OCI-LY1 (cell line): ENCODE measurements at regions not wholly inside any gene's neighbourhood (a gene's known extent, or its start where the extent isn't known, plus 50 kb on each side); places are given as distances from the start of the nearest gene placed in this dataset.

Experiments
- H2AFZ ChIP-seq: fragments of 200-600 bp; sonication (generic), shearing (Covaris generic); 2 replicates; pipeline ENCODE4 v1.6.0; 2014; ENCODE audit warnings: antibody characterized with exemption, mild to moderate bottlenecking, low read length
- H3F3A ChIP-seq: fragments of 200-600 bp; sonication (generic), shearing (Covaris generic); 2 replicates; pipeline ENCODE4 v1.6.0; 2014; ENCODE audit warnings: mild to moderate bottlenecking, antibody characterized with exemption, low read length, moderate library complexity; ENCODE audit not compliant: insufficient read depth
- H3K27ac ChIP-seq: fragments of 200-600 bp; sonication (generic); 2 replicates; pipeline ENCODE4 v1.5.1; 2014; ENCODE audit warnings: low read length, mixed run types, mild to moderate bottlenecking, low read depth; ENCODE audit not compliant: poor library complexity, severe bottlenecking
- H3K27me3 ChIP-seq: fragments of 200-600 bp; sonication (generic); 2 replicates; pipeline ENCODE4 v1.6.0; 2014; ENCODE audit warnings: antibody characterized with exemption, mild to moderate bottlenecking, low read length, moderate library complexity; ENCODE audit not compliant: insufficient read depth
- H3K36me3 ChIP-seq: fragments of 200-600 bp; sonication (generic); 2 replicates; pipeline ENCODE4 v1.6.1; 2014; ENCODE audit warnings: mild to moderate bottlenecking, antibody characterized with exemption, low read length, moderate library complexity, mixed read lengths; ENCODE audit not compliant: insufficient read depth
- H3K4me1 ChIP-seq: fragments of 200-600 bp; sonication (generic); 2 replicates; pipeline ENCODE4 v1.5.1; 2014; ENCODE audit warnings: mild to moderate bottlenecking, low read length, moderate library complexity; ENCODE audit not compliant: insufficient read depth, severe bottlenecking
- H3K4me2 ChIP-seq: fragments of 200-600 bp; sonication (generic), shearing (Covaris generic); 2 replicates; pipeline ENCODE4 v1.6.1; 2014; ENCODE audit warnings: low read length
- H3K4me3 ChIP-seq: fragments of 200-600 bp; sonication (generic); 2 replicates; pipeline ENCODE4 v1.5.1; 2014; ENCODE audit warnings: low read length, low read depth, mild to moderate bottlenecking, mixed read lengths; ENCODE audit not compliant: poor library complexity, severe bottlenecking
- H3K79me2 ChIP-seq: fragments of 200-600 bp; shearing (Covaris generic); 2 replicates; pipeline ENCODE4 v1.6.1; 2016; ENCODE audit warnings: mixed run types, low read length, mixed read lengths; ENCODE audit not compliant: insufficient read depth
- H3K9ac ChIP-seq: fragments of 200-600 bp; sonication (generic), shearing (Covaris generic); 2 replicates; pipeline ENCODE4 v1.6.1; 2014; ENCODE audit warnings: mild to moderate bottlenecking, low read length, mixed read lengths
- H3K9me2 ChIP-seq: fragments of 200-600 bp; sonication (generic), shearing (Covaris generic); 2 replicates; pipeline ENCODE4 v1.6.1; 2014; ENCODE audit warnings: low read depth, mild to moderate bottlenecking, low read length, mixed read lengths
- H3K9me3 ChIP-seq: fragments of 200-600 bp; shearing (Covaris generic); 2 replicates; pipeline ENCODE4 v1.6.1; 2014; ENCODE audit warnings: low read length, mixed read lengths
- H4K20me1 ChIP-seq: fragments of 200-600 bp; sonication (generic), shearing (Covaris generic); 2 replicates; pipeline ENCODE4 v1.6.0; 2016; ENCODE audit warnings: mild to moderate bottlenecking, low read length; ENCODE audit not compliant: insufficient read depth
- CTCF ChIP-seq: fragments of 200-600 bp; sonication (generic), shearing (Covaris generic); IDR thresholded peaks from 2 replicates; pipeline ENCODE4 v1.5.1; 2017; ENCODE audit warnings: mild to moderate bottlenecking, antibody characterized with exemption, low read length, moderate library complexity, mixed read lengths
- EZH2 ChIP-seq: fragments of 200-600 bp; sonication (generic), shearing (Covaris generic); IDR thresholded peaks from 2 replicates; pipeline ENCODE4 v1.8.0; 2017; ENCODE audit warnings: borderline replicate concordance, mixed run types, mild to moderate bottlenecking, antibody characterized with exemption, low read length, moderate library complexity, mixed read lengths

GRCh38 chr3:174342171-174342570 lies 517.0 kb upstream of the NAALADL2 start:
- no peaks in the 10 kb centered on the region for H3F3A ChIP-seq
- no peak overlapping the region for H3K4me3 ChIP-seq
- no peaks in the 10 kb centered on the region for H3K36me3 ChIP-seq
- H3K9me2 ChIP-seq: no peaks in the 10 kb centered on the region
- no peak for TF ChIP-seq CTCF
- TF ChIP-seq EZH2: no peak
- no peak overlapping the region for H3K4me2 ChIP-seq
- H4K20me1 ChIP-seq: no peaks in the 10 kb centered on the region
- no peak overlapping the region for H2AFZ ChIP-seq
- H3K9me3 ChIP-seq: no peaks in the 10 kb centered on the region
- no peak overlapping the region for H3K27ac ChIP-seq
- no peaks in the 10 kb centered on the region for H3K79me2 ChIP-seq
- H3K4me1 ChIP-seq: no peaks in the 10 kb centered on the region
- no peak overlapping the region for H3K9ac ChIP-seq
- H3K27me3 ChIP-seq: no peaks in the 10 kb centered on the region

GRCh38 chr3:174342941-174343501 lies 516.1 kb upstream of the NAALADL2 start:
- H4K20me1 ChIP-seq: no peaks in the 10 kb centered on the region
- no peak overlapping the region for H3K27ac ChIP-seq
- TF ChIP-seq CTCF: no peak
- no peak for TF ChIP-seq EZH2
- no peaks in the 10 kb centered on the region for H3K9me3 ChIP-seq
- H3K36me3 ChIP-seq: no peaks in the 10 kb centered on the region
- no peak overlapping the region for H3K4me2 ChIP-seq
- H3K79me2 ChIP-seq: no peaks in the 10 kb centered on the region
- H3K4me1 ChIP-seq: no peaks in the 10 kb centered on the region
- no peaks in the 10 kb centered on the region for H3K27me3 ChIP-seq
- H3F3A ChIP-seq: no peaks in the 10 kb centered on the region
- no peak overlapping the region for H3K9ac ChIP-seq
- H3K9me2 ChIP-seq: no peaks in the 10 kb centered on the region
- H2AFZ ChIP-seq: no peak overlapping the region
- no peak overlapping the region for H3K4me3 ChIP-seq

- Histone ChIP-seq H2AFZ (no peak overlapping the region), H3K9me2 (no peaks in the 10 kb centered on the region), H3K79me2 (no peaks in the 10 kb centered on the region), H3K27me3 (no peaks in the 10 kb centered on the region), H3K9ac (no peak overlapping the region), H3K27ac (no peak overlapping the region), H3F3A (no peaks in the 10 kb centered on the region), H3K4me2 (no peak overlapping the region), H3K9me3 (no peaks in the 10 kb centered on the region), H3K4me1 (no peaks in the 10 kb centered on the region), H4K20me1 (no peaks in the 10 kb centered on the region), H3K4me3 (no peak overlapping the region), H3K36me3 (no peaks in the 10 kb centered on the region)
- TF ChIP-seq CTCF: no peak
- no peak for TF ChIP-seq EZH2
Observed at GRCh38 chr3:174346141-174346540, 513.0 kb upstream of the NAALADL2 start.
